Fibroblast of peridontal ligament (primary cell): ENCODE measurements at regions not wholly inside any gene's neighbourhood (a gene's known extent, or its start where the extent isn't known, plus 50 kb on each side); places are given as distances from the start of the nearest gene placed in this dataset.
A peak's percentile ranks its signal among the peaks of the same experiment; 100 is the strongest.

Experiments
- DNase-seq: peaks from one replicate; pipeline ENCODE4 v3.0.0-alpha.2; 2010; ENCODE audit errors: extremely low read depth

- DNase-seq, result no peak
These were observed 445.7 kb upstream of the TRPC7 start for GRCh38 chr5:136811086-136811485.

DNA sequence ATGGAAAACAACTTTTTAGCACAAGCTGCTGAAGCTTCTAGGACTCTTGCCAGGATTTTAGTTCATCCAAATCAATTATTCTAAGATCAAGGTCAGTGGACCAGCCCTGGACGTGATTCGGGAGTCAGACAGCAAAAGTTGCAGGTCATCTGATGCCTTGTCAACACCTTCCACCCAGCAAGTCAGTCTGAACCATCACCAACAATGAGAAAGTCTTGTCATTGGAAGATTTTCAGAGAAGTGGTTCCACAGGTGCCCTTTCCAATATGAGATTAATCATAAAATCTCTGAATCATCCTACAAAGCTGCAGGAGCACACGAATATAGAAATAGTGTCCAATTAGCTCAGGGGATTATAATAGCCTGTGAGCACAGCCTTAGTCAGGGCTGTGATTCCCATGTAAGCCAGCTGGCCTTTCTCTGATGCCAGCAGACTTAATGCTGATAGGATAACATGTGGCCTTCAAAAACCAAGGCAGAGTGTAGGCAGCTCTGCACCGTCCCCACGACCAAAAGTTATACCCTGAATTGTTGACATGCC is 445.0 kb upstream of the TRPC7 start:
- DNase-seq, result peak; percentile 72

DNA sequence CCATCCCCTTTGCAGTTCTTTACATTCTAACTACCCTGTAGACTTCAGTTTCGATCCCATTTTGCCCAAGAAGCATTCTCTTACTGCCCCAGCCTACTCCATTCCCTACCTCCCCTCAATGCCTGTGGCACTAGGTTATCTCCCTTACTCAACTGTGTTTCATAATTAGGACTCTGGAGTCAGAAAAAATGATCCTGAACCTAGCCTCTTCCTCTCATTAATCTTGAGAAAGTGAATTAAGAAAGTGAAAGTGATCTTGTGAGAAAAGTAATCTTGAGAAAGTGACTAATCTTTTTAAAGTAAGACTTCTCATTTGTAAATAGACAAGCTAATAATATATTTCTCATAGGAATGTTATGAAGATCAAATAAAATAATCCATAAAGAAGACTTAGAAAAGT is 444.0 kb upstream of the TRPC7 start:
- DNase-seq, result peak; percentile 7

- no peak for DNase-seq
These were observed 443.4 kb upstream of the TRPC7 start for GRCh38 chr5:136808756-136809155.

- no peak for DNase-seq
These were observed 440.1 kb upstream of the TRPC7 start for GRCh38 chr5:136805466-136805865.

DNA sequence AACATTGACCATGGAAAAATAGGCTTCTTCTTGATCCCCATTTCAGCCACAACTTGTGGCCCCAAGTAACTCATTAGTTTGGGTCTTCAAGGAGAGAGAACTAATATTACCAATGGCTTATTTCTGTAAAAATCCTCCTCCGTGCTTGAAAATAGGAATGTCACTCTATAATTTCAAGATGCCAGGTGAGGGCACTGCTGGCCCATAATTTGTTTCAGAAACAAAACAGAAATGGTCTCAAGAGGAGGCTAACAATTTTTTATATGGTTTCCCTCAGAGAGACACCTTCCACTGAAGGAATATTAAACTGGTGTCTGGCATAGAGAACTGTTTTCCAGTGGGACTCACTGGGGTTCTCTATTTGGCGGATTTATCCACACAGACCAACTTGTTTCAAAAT is 437.0 kb upstream of the TRPC7 start:
- peak; percentile 54 for DNase-seq

DNA sequence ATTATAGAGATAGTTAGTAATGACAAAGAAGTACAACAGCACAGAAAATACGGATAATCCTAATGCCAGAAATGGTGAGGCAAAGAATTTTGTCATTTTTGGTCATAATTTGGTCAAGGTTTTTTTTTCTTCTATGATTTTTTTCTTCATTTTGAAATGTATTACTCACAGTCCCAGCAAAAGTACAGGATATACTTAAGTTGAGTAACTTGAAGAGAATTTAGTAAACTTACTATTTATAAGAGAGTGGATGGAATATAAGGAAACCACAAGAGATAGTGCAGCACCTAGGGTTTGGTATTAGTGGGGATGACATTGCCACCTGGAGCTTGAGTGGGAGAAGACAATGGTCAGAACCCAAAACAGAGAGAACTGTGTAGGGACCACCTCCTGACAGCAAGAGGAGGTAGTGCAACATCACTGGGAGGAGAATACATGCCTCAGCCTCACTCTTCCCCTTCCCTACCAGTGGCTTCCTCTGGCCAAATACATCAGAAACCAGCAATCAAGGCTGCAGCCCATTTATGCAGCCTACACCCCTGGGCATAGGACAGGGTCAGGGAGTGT is 434.5 kb upstream of the TRPC7 start:
- DNase-seq, result no peak

DNA sequence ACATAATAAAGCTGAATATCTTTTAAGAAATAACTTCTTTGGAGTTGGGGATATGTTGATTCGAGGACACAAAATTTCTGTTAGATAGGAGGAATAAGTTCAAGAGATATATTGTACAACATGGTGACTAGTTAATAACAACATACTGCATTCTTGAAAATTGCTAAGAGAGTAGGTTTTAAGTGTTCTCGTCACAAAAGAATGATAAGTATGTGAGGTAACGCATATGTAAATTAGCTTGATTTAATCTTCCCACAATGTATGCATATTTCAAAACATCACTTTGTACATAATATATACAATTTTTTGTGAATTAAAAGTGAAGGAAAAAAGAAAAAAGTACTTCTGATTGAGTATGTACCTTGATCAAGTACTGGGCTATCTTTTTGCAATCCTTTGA is 428.0 kb upstream of the TRPC7 start:
- DNase-seq, result no peak

- DNase-seq, result peak; percentile 71
These were observed 416.1 kb upstream of the TRPC7 start for GRCh38 chr5:136781464-136781863.

DNA sequence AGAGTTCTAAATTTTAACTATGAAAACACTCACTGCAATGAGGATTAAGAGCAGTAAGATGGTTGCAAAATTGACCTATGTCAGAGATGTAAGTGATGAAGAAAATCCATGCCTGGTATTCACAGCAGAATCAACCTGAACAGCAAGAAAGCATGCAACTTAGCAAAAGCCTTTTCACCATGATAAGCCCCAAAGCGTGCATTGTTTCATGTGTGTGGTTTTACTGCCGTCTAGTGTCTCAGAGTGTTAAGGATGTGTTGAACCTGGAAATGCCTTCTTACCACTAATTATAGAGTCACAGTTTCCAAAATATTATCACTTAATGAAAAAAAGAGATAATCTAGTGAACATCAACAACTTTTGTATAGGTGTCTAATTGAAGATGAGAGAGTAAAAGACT is 415.2 kb upstream of the TRPC7 start:
- DNase-seq, result no peak

DNA sequence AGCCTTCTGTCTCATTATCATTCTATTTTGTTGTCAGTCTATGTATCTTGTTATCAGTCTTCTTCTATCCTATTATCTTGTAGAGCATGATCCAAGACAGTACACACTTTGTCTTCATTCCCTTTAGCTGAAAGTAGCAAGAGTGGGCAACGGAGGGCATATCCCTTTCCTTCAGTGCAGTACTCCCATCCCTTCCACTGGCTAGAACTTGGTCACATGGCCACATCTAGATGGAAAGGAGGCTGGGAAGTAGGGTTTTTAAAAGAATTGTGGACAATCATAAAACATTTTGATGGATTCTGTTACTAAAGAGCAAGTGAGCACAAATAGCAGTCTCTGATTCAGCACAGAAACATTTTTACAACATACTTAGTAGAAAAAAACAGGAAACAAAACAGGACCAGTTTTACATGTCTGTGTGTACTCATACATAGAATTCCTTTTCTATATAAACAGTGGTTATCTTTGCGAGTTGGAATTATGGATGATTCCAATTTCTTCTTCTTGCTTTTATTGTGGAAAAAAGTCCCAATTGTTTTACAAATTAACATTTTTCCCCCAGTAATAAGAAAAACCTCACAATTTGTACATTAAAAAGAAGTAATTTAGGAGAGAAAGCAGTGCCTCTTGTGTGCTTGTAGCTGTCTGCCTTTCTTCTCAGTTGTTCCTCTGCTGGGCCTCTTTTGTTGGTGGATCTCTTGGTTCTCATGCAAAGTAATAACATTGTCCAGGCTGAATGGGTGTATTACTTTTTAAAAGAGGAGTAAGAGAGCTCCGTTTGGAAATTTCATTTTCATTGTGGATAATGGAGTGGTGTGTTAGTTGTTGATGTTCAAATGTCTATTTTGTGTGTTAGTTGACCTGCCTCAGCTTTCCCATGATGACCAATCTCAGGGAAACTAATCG is 410.9 kb upstream of the TRPC7 start:
- DNase-seq, result peak; percentile 28

GRCh38 chr5:136772491-136772890 is 407.1 kb upstream of the TRPC7 start:
- no peak for DNase-seq

GRCh38 chr5:136769900-136770684 is 404.7 kb upstream of the TRPC7 start:
- DNase-seq, result peak; percentile 64

- DNase-seq, result no peak
These were observed 403.7 kb upstream of the TRPC7 start for GRCh38 chr5:136769093-136769492.

- no peak for DNase-seq
These were observed 403.1 kb upstream of the TRPC7 start for GRCh38 chr5:136768457-136768856.

GRCh38 chr5:136766456-136766855 is 401.1 kb upstream of the TRPC7 start:
- no peak for DNase-seq

DNA sequence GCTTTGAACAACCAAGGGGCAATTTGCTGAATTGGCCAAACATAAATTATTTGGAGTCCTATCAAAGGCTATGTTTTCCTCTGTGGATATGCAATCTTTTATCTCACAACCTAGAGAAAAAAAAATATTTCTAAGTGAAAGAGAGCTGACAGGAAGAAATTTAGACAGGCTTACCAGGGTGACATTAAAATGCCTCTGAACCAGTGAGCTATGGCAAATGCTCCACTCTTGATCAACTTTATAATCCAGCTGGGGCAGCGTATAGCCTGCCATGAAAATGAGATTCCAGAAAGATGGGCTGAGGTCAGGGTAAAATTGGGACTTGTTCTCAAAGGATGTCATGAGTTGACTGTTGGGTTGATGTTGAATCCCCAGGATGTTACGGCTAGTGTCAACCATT is 399.3 kb upstream of the TRPC7 start:
- no peak for DNase-seq

DNA sequence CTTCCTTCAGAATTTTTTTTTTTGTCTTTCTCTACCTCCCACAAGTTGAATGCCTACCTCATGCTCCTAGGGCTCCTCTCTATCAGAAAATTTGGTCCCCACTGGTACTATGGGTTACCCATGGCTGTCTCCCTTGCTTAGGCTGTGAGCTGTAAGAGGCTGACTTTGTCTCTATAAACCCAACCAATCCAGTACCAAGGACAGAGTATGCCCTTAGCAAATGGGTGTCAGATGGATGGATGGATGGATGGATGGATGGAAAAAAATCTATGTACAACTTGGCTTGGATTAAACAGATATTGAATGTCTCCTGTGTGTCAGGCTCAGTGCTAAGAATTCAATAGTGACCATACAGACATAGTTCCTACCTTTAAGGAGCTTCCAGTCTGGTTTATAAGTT is 398.2 kb upstream of the TRPC7 start:
- DNase-seq, result no peak

GRCh38 chr5:136754216-136754615 is 388.9 kb upstream of the TRPC7 start:
- no peak for DNase-seq

- no peak for DNase-seq
These were observed 385.0 kb upstream of the TRPC7 start for GRCh38 chr5:136750224-136750862.

DNA sequence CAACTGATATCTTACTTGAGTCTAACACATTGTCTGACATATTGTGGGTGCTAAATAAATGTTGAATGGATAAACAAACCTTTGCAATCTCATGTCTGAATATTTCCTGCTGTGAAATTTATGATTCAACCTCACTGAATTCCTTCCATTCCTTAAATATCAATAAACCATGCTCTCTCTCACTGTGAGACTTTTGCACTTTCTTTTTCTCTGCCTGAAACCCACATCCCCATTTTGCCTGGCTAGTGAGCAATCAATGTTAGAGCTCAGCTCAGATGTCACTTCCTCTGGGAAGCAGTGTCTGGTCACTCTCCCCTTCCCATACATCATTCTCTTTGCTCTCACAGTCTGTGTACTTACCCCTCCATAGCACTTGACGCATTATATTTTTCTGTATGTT is 383.7 kb upstream of the TRPC7 start:
- DNase-seq, result no peak

DNA sequence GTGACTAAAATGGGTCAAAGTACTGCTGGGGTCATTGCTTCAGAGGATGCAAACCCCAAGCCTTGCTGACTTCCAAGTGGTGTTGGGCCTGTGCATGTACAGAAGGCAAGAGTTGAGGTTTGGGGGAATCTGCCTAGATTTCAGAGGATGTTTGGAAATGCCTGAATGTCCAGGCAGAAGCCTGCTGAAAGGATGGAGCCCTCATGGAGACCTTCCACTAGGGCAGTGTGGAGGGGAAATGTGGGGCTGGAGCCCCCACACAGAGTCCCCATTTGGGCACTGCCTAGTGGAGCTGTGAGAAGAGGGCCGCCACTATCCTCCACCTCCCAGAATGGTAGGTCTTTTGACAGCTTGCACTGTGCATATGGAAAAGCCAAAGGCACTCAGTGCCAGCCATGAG is 377.7 kb upstream of the TRPC7 start:
- DNase-seq, result no peak
